ENCODE measurements at regions not wholly inside any gene's neighbourhood (a gene's known extent, or its start where the extent isn't known, plus 50 kb on each side); places are given as distances from the start of the nearest gene placed in this dataset.

GRCh38 chr13:47796816-47797215, 204.3 kb downstream of the SUCLA2 start:
- TF ChIP-seq, protein P1, sequence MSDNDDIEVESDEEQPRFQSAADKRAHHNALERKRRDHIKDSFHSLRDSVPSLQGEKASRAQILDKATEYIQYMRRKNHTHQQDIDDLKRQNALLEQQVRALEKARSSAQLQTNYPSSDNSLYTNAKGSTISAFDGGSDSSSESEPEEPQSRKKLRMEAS (IDR thresholded peaks at IDR 0.05; ENCODE audit: insufficient read depth, insufficient read length): no peak
- TF ChIP-seq POLR2A (IDR thresholded peaks at IDR 0.05; ENCODE audit: low read depth, low read length): no peak
- TF ChIP-seq POLR2AphosphoS5 (IDR thresholded peaks at IDR 0.05; ENCODE audit: insufficient read depth, low read depth, low read length): no peak
- no peak for TF ChIP-seq MYC (IDR thresholded peaks at IDR 0.05; ENCODE audit: low read depth, low read length)
- TF ChIP-seq JUN (IDR thresholded peaks at IDR 0.05; ENCODE audit: borderline replicate concordance, insufficient read depth, insufficient read length, low read depth): no peak
- no peak for TF ChIP-seq EZH2 (IDR thresholded peaks at IDR 0.05; ENCODE audit: borderline replicate concordance, low read depth, low read length, severe bottlenecking)
- TF ChIP-seq, protein P2, sequence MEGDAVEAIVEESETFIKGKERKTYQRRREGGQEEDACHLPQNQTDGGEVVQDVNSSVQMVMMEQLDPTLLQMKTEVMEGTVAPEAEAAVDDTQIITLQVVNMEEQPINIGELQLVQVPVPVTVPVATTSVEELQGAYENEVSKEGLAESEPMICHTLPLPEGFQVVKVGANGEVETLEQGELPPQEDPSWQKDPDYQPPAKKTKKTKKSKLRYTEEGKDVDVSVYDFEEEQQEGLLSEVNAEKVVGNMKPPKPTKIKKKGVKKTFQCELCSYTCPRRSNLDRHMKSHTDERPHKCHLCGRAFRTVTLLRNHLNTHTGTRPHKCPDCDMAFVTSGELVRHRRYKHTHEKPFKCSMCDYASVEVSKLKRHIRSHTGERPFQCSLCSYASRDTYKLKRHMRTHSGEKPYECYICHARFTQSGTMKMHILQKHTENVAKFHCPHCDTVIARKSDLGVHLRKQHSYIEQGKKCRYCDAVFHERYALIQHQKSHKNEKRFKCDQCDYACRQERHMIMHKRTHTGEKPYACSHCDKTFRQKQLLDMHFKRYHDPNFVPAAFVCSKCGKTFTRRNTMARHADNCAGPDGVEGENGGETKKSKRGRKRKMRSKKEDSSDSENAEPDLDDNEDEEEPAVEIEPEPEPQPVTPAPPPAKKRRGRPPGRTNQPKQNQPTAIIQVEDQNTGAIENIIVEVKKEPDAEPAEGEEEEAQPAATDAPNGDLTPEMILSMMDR (IDR thresholded peaks at IDR 0.05; ENCODE audit: extremely low read depth in 1 of 2, insufficient read depth in 1 of 2, low read depth in 1 of 2, low read length in 2 of 2): no peak
- TF ChIP-seq FOS (IDR thresholded peaks at IDR 0.05; ENCODE audit: borderline replicate concordance, insufficient read depth, low read length): no peak
- Histone ChIP-seq H3K4me1 (ENCODE audit: control insufficient read depth, extremely low read depth, insufficient read depth, low read length) (no peaks in the 10 kb centered on the region), H3K4me3 (replicated peaks in 1 of 3; ENCODE audit: insufficient read depth in 1 of 3, low read depth in 1 of 3, low read length in 3 of 3) (no peak overlapping the region), H3K9me3 (replicated peaks; ENCODE audit: control insufficient read depth, insufficient read depth, low read length) (no peaks in the 10 kb centered on the region), H3K9ac (replicated peaks; ENCODE audit: extremely low read depth, insufficient read depth, low read length) (no peak overlapping the region), H3K9me1 (replicated peaks; ENCODE audit: control insufficient read depth, extremely low read depth, insufficient read depth, low read length) (no peaks in the 10 kb centered on the region), H3K27me3 (ENCODE audit: control insufficient read depth in 2 of 2, insufficient read depth in 2 of 2, low read length in 2 of 2) (no peaks in the 10 kb centered on the region), H3K4me2 (ENCODE audit: insufficient read depth, low read length) (no peak overlapping the region), H3K79me2 (ENCODE audit: control insufficient read depth, insufficient read depth, low read length) (no peaks in the 10 kb centered on the region), H3K27ac (ENCODE audit: insufficient read depth, low read depth, low read length) (no peak overlapping the region), H2AFZ (ENCODE audit: low read depth, low read length) (no peak overlapping the region), H4K20me1 (replicated peaks; ENCODE audit: control insufficient read depth, extremely low read depth, insufficient read depth, low read length) (no peaks in the 10 kb centered on the region), H3K36me3 (ENCODE audit: control insufficient read depth in 2 of 2, extremely low read depth in 1 of 2, insufficient read depth in 2 of 2, low read length in 2 of 2) (no peaks in the 10 kb centered on the region)
- dilution Hi-C loops (cut with MboI; ENCODE audit: extremely low pct_ligation_motif_present, low sequenced_read_pairs): no loop called here
- intact Hi-C loops (cut with micrococcal nuclease): loop anchor here (5.0 kb wide), 1 partner anchor 200 kb away; no protein-coding TSS in a partner anchor
- DNase-seq (ENCODE audit: low read depth, low spot score): no peak
- BruUV-seq (replicated peaks): no TSS peak
- FAIRE-seq: no peak
- CTCF ChIA-PET: no interaction called here
- POLR2A ChIA-PET: no interaction called here
